ENCODE measurements at regions not wholly inside any gene's neighbourhood (a gene's known extent, or its start where the extent isn't known, plus 50 kb on each side); places are given as distances from the start of the nearest gene placed in this dataset.

- no peaks in the 10 kb centered on the region for H3K27me3 ChIP-seq (ENCODE audit: low read length)
- H3K4me3 ChIP-seq (ENCODE audit: low read length) = no peak overlapping the region
- H3K4me1 ChIP-seq (ENCODE audit: insufficient read depth, low read length) = peaks cover 17% of the 10 kb centered on the region
- H3K9me2 ChIP-seq (replicated peaks; ENCODE audit: low read length) = no peaks in the 10 kb centered on the region
- H3K36me3 ChIP-seq (ENCODE audit: low read depth, low read length) = no peaks in the 10 kb centered on the region
- TF ChIP-seq CTCF (conservative IDR thresholded peaks at IDR 0.05; ENCODE audit: low read depth, low read length) (no peak), EZH2 (IDR thresholded peaks at IDR 0.05; ENCODE audit: low read length, unreplicated experiment) (no peak), EZH2phosphoT487 (IDR thresholded peaks at IDR 0.05; ENCODE audit: borderline replicate concordance, low read length) (no peak)
- H3K9me3 ChIP-seq (ENCODE audit: low read length) = no peaks in the 10 kb centered on the region
- ChIA-PET CTCF (no interaction called here), POLR2A (ENCODE audit: unreplicated experiment) (interaction anchor here (0.6 kb wide), 1 partner anchor 26 kb away, joined by 7 read pairs; no protein-coding TSS in a partner anchor)
- no TSS peak for BruUV-seq (replicated peaks)
- DNase-seq = peak; percentile 88
- H3K9ac ChIP-seq (ENCODE audit: low read length) = no peak overlapping the region
- no peaks in the 10 kb centered on the region for H4K20me1 ChIP-seq (ENCODE audit: low read length)
- no peak overlapping the region for H2AFZ ChIP-seq (ENCODE audit: low read length)
- no peaks in the 10 kb centered on the region for H3K79me2 ChIP-seq (ENCODE audit: low read length)
- intact Hi-C loops (cut with micrococcal nuclease) = no loop called here
- H3K4me2 ChIP-seq (ENCODE audit: low read length) = peak overlapping the region; percentile 23
- ATAC-seq = peak; percentile 70
- no peaks in the 10 kb centered on the region for H3F3A ChIP-seq (ENCODE audit: low read length, unreplicated experiment)
- H3K27ac ChIP-seq (ENCODE audit: low read length) = peak overlapping the region; percentile 42
Measured at GRCh38 chr2:215554689-215555498, 119.0 kb upstream of the FN1 start.

- DNase-seq (no peak), ATAC-seq (no peak; the same call in 1 of the 2 replicates)
- H3K27me3 ChIP-seq (ENCODE audit: low read length) = no peaks in the 10 kb centered on the region
- CTCF ChIA-PET = no interaction called here
- no peaks in the 10 kb centered on the region for H3K79me2 ChIP-seq (ENCODE audit: low read length)
- TF ChIP-seq EZH2 (IDR thresholded peaks at IDR 0.05; ENCODE audit: low read length, unreplicated experiment) (no peak), CTCF (conservative IDR thresholded peaks at IDR 0.05; ENCODE audit: low read depth, low read length) (peak; percentile 58)
- BruUV-seq (replicated peaks) = no TSS peak
- no peaks in the 10 kb centered on the region for H3K9me3 ChIP-seq (ENCODE audit: low read length)
- intact Hi-C loops (cut with micrococcal nuclease) = no loop called here
- no peak overlapping the region for H3K9ac ChIP-seq (ENCODE audit: low read length)
- POLR2A ChIA-PET (ENCODE audit: unreplicated experiment) = no interaction called here
- H3K27ac ChIP-seq (ENCODE audit: low read length) = peak overlapping the region; percentile 42
- no peaks in the 10 kb centered on the region for H3K9me2 ChIP-seq (replicated peaks; ENCODE audit: low read length)
- no peaks in the 10 kb centered on the region for H4K20me1 ChIP-seq (ENCODE audit: low read length)
- no peaks in the 10 kb centered on the region for H3K36me3 ChIP-seq (ENCODE audit: low read depth, low read length)
- H3K4me3 ChIP-seq (ENCODE audit: low read length) = no peak overlapping the region
- H3K4me2 ChIP-seq (ENCODE audit: low read length) = peak overlapping the region; percentile 23
- peaks cover 19% of the 10 kb centered on the region for H3K4me1 ChIP-seq (ENCODE audit: insufficient read depth, low read length)
- no peak overlapping the region for H2AFZ ChIP-seq (ENCODE audit: low read length)
- no peaks in the 10 kb centered on the region for H3F3A ChIP-seq (ENCODE audit: low read length, unreplicated experiment)
Measured at GRCh38 chr2:215553946-215554345, 118.1 kb upstream of the FN1 start.

GRCh38 chr2:215552144-215552580, 116.3 kb upstream of the FN1 start:
- Histone ChIP-seq H3K4me1 (ENCODE audit: insufficient read depth, low read length) (peaks cover 28% of the 10 kb centered on the region), H2AFZ (ENCODE audit: low read length) (no peak overlapping the region), H3K4me3 (ENCODE audit: low read length) (no peak overlapping the region), H3K9ac (ENCODE audit: low read length) (no peak overlapping the region), H4K20me1 (ENCODE audit: low read length) (no peaks in the 10 kb centered on the region), H3K9me2 (replicated peaks; ENCODE audit: low read length) (no peaks in the 10 kb centered on the region), H3F3A (ENCODE audit: low read length, unreplicated experiment) (no peaks in the 10 kb centered on the region), H3K79me2 (ENCODE audit: low read length) (no peaks in the 10 kb centered on the region), H3K27me3 (ENCODE audit: low read length) (no peaks in the 10 kb centered on the region), H3K27ac (ENCODE audit: low read length) (no peak overlapping the region), H3K36me3 (ENCODE audit: low read depth, low read length) (no peaks in the 10 kb centered on the region), H3K4me2 (ENCODE audit: low read length) (no peak overlapping the region), H3K9me3 (ENCODE audit: low read length) (no peaks in the 10 kb centered on the region)
- DNase-seq = no peak
- POLR2A ChIA-PET (ENCODE audit: unreplicated experiment) = no interaction called here
- no peak for ATAC-seq
- BruUV-seq (replicated peaks) = no TSS peak
- no peak for TF ChIP-seq EZH2phosphoT487 (IDR thresholded peaks at IDR 0.05; ENCODE audit: borderline replicate concordance, low read length)
- no peak for TF ChIP-seq EZH2 (IDR thresholded peaks at IDR 0.05; ENCODE audit: low read length, unreplicated experiment)
- intact Hi-C loops (cut with micrococcal nuclease) = no loop called here
- CTCF ChIA-PET = no interaction called here
